ENCODE measurements at regions not wholly inside any gene's neighbourhood (a gene's known extent, or its start where the extent isn't known, plus 50 kb on each side); places are given as distances from the start of the nearest gene placed in this dataset.
"Not testable (repeated sequence)": the region's sequence is repeated elsewhere in the genome, so short reads cannot be mapped to it uniquely, and the experiment has no call there.

DNA sequence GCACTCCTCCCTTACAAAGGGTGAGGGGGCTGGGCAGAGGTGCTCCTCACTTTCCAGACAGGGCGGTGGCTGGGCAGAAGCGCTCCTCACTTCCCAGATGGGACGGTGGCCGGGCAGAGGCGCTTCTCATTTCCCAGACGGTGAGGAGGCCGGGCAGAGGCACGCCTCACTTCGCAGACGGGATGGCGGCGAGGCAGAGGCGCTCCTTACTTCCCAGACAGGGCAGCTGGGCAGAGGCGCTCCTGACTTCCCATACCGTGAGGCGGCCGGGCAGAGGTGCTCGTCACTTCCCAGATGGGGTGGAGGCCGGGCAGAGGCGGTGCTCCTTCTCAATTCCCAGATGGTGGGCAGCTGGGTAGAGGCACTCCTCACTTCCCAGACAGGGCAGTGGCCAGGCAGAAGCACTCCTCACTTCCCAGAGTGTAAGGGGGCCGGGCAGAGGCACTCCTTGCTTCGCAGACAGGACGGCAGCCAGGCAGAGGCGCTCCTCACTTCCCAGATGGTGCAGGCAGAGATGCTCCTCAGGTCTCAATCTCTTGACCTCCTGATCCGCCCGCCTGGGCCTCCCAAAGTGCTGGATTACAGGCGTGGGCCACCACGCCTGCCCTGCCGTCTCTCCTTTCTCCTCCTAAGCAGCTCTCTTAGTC is 1623.9 kb upstream of the GOT2 start:
- DNase-seq: not testable (repeated sequence)

- DNase-seq: no peak
Measured at GRCh38 chr16:60346256-60346655, 1612.1 kb upstream of the GOT2 start.

- DNase-seq: no peak
Measured at GRCh38 chr16:60337671-60338070, 1603.6 kb upstream of the GOT2 start.

DNA sequence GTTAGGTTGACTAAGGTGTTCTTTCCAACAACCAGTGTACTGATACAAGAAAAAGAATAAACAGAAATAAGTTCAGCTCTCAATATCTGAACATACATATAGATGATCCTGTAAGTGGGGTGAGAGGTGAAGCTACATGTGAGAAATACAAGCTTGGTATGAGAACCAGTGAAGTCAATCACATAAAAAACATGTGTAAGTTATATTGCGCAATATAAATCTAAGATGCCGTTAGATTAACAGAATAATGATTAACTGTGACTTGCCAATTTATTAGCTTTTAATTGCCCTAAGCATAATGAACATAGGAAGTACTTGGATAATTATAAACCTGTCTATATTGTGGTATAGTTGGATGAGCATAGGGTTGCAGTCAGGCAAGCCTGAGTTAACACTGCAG is 1597.1 kb upstream of the GOT2 start:
- no peak for DNase-seq

GRCh38 chr16:60329108-60329507 is 1595.0 kb upstream of the GOT2 start:
- no peak for DNase-seq

- no peak for DNase-seq
Measured at GRCh38 chr16:60328152-60328551, 1594.0 kb upstream of the GOT2 start.

- no peak for DNase-seq
Measured at GRCh38 chr16:60318486-60318885, 1584.4 kb upstream of the GOT2 start.

DNA sequence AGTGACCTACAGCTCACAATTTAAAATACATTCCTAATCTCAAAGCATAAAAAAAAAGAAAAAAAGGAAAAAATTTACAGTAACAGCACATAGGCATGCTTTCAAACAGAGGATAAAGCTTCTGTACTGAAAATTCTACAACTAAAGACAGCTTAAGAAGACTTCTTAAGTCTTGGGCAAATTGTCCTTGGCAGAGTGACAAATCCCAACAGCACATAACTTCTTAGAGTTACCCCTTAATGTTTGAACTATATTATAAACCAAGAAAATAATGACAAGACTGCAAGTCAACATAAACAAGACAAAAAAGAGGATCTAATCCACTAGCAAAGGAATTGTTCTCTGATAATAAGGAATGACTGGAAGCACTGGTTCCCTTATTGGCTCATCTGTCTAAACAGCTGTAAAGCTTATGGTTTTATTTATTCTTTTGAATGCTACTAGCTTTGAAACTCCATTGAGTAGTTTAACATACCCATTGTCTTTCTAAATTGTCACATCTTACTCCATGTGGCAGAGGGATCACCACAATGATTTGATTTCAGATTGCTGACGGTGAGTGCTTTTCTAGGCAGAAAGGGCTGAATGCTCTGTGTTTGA is 1576.8 kb upstream of the GOT2 start:
- DNase-seq: no peak

DNA sequence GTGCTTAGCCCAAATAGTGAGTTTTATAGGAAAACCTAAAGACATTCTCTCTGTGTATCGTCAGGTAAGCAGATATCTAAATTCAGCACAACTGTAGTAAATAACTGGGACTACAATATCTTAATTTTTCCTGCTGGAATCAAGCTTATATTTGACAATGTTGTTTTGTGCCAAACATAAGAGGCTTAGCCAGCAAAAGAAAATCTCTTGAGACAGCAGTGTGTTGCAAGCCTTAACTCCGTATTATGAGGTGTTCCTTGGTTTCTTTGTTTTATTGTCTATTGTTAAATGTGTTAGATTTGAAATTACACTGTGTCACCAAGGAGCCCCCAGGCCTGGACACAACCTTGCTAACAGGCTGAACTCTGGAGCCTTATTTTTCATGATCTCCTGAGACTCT is 1570.6 kb upstream of the GOT2 start:
- DNase-seq: no peak

GRCh38 chr16:60304066-60304465 is 1570.0 kb upstream of the GOT2 start:
- DNase-seq: no peak

DNA sequence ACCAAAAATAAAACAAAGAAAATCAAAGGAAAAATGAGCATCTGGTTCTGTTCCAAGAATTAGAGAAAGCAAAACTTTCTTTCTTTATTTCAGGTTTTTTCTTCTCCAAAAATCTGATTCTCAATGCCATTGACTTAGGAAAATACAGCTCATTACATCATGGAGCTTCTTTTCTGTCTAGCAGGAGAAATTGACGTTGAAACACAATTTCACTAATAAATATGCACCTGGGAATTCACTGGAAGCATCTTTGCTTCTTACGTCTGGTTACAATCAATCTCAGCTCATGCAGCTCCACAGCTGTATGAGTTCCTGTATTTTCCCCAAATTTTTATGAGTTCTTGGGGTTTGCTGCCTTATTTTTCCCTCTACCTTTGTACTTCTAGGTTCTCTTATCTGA is 1568.6 kb upstream of the GOT2 start:
- no peak for DNase-seq

DNA sequence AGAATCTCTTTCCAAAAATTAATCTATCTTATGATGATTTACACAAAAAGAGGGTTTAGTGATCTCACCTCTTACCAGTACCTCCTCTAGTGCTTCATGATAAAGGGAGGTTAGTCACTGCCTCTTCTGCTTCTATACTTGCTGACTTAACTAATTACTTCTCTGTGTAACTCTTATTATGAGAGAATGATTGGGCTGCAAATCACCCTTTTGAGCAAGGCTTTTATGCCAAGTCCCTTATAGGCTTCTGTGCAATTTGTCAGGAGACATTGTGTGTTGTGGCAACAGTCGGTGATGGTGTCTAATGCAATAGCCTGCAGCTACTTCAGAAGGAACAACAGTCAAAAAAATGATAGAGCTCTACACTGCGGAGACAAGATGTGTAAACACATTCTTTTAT is 1568.1 kb upstream of the GOT2 start:
- no peak for DNase-seq

DNA sequence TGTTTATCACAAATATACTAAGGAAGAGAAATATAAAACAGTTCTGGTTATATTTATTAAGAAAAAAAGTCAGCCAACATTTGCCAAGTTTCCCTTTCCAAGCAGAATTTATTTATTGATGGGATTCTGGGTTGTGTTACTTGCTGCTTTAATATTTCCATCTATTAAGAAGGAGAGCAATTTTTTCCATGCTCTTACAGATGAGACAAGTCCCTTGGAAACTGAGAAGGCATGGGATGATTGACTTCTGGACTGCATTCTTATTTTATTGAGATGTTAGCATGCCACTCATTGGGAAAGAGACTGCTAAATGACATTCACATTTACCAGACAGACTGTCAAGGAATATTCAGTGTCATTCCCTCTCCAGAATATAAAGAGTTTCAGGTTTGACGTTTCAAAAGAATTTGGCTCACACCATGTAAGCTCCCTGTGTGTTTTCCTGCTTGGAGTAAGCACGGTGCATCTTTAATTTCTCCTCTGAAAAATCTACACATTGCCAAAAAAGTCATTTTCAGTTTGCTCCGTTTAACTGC is 1565.2 kb upstream of the GOT2 start:
- no peak for DNase-seq

DNA sequence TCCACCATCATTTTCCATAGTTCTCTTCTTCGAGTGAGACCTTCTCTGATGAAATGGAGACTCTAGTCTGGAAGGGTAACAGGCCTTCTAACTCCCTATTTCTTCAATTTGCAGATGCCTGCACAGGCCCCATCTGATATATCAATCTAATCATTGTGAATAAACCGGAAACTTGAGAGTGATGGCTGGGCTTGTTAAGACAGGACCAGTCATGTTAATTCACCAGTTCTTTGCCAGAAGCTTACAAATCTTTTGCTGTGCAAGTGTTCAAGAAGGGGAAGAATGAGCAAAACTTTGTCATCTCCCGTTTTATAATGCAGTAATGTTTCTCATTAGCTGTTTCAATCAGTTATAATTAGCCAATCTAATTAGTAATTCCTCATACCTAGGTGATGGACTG is 1561.3 kb upstream of the GOT2 start:
- DNase-seq: no peak

GRCh38 chr16:60285794-60286193 is 1551.7 kb upstream of the GOT2 start:
- DNase-seq: no peak

DNA sequence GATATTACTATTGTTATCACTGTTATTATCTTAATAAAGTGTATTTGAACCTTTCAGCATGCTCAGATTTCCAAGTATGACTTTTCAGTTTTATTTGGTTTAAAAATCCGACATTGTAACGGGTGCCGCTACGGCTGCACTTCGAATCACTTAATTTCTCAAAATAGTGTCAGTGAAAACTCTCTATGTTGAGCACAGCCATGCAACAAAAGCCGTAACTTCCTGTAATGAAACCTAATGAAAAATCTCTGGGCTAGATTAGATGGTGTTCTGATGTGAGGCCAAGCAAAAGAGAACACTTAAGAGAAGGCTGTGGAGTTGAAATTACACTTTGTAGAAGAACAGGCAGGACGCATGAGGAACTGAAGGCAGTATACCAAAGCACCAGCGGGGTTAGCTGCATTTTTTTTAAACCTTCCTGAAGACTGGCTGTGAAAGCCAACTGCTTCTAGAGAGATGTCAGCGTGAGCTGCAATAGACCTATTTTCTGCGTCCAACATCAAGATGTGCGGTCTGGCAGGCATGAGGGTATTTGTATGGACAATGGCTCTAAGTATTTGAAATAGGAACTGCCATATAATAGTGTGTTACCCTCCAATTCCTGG is 1545.0 kb upstream of the GOT2 start:
- no peak for DNase-seq

DNA sequence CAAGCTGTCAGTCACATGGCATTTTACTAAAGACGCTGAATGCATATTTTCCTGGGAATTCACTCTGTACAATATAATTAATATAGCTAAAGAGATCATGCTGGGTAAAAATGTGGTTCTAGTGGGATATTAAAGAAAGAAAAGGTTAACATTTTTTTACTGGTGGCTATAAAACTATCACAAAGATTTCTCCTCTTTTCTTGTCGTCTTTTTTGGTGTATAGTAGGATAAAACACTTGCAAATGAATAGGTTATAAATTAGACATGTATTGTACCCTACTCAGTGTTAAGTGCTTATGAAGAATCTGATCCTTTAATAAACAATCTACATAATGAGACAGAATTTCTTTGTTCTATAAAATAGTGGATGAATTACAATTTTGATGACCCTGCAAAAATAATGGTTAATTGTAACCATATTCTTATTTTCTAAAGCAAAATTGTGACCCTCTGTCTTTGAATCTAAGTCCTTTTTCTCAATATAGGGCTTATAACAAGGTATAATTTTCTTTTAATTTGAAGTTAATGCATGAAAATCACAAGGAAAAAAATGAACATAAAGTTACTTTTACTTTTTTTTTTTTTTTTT is 1540.4 kb upstream of the GOT2 start:
- no peak for DNase-seq

- no peak for DNase-seq
Measured at GRCh38 chr16:60271781-60272180, 1537.7 kb upstream of the GOT2 start.

- no peak for DNase-seq
Measured at GRCh38 chr16:60271025-60271771, 1537.1 kb upstream of the GOT2 start.

DNA sequence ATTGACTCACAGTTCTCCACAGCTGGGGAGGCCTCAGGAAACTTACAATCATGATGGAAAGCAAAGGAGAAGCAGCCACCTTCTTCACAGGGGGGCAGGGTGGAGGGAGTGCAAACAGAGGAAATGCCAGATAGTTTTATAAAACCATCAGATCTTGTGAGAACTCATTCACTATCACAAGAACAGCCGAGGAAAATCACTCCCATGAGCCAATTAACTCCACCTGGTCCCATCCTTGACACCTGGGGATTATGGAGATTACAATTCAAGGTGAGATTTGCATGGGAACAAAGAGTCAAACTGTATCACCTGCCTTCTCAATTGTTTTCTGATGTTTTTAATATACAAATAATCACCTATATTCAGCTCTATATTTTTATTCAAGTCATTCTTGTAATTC is 1527.3 kb upstream of the GOT2 start:
- DNase-seq: no peak

DNA sequence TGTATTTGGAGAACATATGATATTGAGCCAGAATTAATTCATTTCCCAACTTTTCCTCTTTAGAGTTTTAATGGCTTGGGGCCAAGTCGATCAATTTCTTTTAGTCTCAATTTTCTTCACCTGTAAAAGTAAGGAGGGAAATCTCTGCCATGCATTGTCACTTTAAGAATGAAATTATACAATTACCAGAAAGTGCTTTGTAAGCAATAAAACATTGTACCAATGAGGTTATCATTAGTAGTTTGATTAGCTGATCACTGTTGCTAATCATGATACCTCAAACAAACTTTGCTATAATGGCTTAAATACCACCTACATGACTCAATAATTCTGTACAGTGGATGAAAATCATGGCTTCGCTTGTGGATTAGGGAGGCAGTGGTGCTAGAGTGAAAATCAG is 1525.8 kb upstream of the GOT2 start:
- no peak for DNase-seq

- DNase-seq: no peak
Measured at GRCh38 chr16:60246086-60246485, 1512.0 kb upstream of the GOT2 start.

GRCh38 chr16:60241671-60242070 is 1507.6 kb upstream of the GOT2 start:
- DNase-seq: no peak
